ENCODE measurements at regions not wholly inside any gene's neighbourhood (a gene's known extent, or its start where the extent isn't known, plus 50 kb on each side); places are given as distances from the start of the nearest gene placed in this dataset.
"Not testable (repeated sequence)": the region's sequence is repeated elsewhere in the genome, so short reads cannot be mapped to it uniquely, and the experiment has no call there.

- no peak for DNase-seq
Observed at GRCh38 chr5:158236511-158237335, 377.8 kb upstream of the CLINT1 start.

- no peak for DNase-seq
Observed at GRCh38 chr5:158235159-158235547, 376.2 kb upstream of the CLINT1 start.

DNA sequence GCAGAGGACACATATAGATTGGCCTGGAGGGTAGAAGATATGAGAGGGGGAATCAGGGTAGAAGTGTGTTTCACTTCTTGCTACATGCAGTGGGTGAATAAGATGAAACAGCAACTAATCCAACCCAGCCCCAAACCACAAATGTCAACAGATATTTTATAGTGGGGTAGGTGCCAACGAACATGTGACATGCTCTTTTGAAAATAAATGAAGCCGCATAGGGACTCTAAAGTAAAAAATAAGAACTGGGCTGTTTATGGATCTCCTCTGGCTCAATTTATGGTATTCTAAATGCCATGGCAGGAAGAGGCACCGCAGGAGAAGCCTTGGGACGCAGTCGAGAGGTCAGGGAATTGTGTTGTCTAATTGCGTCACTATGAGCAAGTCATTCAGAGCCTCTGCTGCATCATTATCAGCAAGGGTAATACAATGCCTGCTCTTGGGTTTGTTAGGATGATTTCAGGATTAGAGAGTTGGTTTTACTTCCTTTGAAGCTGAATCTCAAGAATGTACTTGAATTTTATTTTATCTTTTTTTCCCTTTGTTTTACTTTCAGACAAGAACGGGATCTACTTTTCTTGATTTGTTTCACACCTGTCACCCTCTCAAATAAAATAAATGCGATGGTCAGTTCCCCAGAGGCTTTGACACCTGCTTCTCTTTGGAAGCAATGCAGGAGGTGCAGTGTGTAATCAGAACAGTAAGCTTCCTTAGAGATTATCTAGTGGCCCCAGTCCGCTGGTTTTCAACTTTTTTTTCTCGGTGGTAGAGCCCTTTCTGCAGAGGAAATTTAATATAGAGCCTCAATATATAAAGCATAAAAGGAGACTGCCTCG lies 375.6 kb upstream of the CLINT1 start:
- no peak for DNase-seq

GRCh38 chr5:158233735-158234322 lies 374.9 kb upstream of the CLINT1 start:
- DNase-seq = no peak

GRCh38 chr5:158227314-158227713 lies 368.4 kb upstream of the CLINT1 start:
- DNase-seq = not testable (repeated sequence)

DNA sequence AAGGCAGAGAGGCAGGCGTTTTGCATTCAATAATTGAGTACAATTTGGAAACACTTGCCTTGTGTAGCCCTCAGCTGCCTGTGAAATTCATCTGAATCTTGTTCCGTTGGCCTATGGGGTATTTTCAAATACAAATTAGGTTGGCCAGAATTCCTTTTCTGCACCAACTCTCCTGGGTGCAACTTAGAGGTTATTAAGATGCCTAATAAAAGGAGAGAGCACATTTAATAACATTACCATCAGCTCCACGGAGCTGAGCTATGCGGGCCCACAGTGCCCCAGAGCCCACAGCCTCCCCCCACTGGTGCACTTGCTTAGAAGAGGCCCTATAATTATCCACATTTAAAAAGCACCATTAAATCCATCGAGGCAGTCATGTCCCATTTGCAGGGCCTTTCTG lies 367.6 kb upstream of the CLINT1 start:
- DNase-seq = no peak

- no peak for DNase-seq
Observed at GRCh38 chr5:158224253-158224652, 365.3 kb upstream of the CLINT1 start.

- DNase-seq = no peak
Observed at GRCh38 chr5:158223054-158223600, 364.2 kb upstream of the CLINT1 start.

DNA sequence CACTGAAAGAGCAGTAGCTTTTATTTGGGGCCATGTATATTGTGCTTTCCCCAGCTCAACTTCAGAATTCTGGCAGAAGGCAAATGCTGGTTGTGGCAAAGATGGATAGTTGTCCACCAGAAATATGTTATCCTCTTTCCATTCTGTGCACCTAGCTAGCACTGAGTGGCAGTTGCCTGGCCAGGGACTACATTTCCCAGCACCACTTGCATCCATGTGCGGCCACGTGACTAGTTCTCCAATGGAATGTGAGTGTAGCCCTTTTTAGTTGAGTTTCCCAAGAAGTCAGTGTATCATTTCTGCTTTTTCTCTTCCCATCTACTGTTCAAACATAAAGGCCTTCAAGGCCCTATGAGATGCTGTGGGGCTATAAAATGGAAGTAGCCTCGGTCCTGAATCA lies 354.0 kb upstream of the CLINT1 start:
- DNase-seq = peak; percentile 31

DNA sequence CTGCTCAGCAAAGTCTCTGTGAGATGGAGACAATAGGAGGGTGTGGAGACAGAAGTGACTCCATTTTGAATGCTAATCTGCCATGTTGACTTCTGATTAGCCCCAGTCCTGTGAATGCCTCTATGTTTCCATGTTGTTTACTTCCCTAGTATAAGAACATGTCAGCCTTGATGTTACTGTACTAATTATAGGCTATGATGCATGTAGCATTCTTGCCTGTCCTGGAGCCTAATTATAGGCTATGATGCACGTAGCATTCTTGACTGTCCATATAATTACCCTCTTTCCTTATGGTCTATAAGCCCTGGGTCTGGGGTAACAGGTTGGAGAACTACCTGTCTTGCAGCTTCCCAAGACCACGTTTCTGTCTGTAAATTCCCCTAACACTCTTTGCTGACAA lies 353.3 kb upstream of the CLINT1 start:
- no peak for DNase-seq

DNA sequence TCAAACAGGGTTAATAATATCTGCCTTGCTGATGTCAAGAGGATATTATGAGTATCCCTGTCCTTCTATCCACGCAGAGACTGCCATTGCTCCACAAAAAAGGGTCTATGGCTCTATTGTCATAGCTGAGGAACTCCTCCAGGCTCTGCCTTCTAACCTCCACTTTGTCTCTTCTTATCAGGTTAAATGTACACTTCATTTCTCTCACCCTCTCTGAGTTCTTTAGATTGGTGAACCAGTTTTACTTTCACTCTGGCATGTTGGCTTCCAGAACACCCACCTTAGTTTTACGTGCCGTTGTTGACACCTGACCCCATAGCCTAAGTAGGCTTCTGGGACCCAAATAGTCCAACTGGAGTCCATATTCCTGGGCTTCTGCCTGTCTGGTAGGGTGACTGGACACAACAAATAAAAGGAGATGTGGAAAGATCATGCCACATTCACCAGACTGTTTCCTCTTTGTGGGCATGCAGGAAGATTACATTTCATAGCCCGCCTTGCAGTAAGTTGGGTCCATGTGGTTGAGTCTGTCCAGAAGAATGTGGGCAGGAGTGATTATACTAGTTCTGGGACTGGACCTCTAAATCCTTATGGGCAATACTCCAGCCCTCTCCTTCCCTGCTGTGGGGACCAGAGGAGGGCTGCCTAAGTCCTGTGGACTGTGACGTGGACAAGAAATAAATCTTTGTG lies 350.4 kb upstream of the CLINT1 start:
- no peak for DNase-seq

DNA sequence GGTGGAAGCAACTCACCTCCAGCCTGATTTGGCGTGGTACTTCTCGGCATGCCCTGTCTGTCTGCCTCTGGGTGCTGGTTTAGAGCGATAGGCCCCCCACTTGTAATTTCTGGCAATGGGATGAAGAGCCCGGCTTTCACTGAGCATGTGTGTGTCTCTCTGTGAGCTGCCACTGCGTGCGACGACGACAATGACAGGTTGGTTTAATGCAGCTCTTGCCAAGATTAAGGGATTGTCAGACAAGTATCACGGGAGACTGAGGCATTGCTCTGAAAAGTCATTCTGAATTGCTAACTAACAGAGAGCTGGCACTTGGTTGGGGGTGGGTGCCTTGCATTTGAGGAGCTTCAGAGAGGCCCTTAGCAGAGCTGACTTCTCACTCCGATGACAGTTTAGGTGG lies 348.8 kb upstream of the CLINT1 start:
- no peak for DNase-seq

GRCh38 chr5:158205992-158206391 lies 347.0 kb upstream of the CLINT1 start:
- no peak for DNase-seq

- DNase-seq = peak; percentile 45
Observed at GRCh38 chr5:158203261-158203660, 344.3 kb upstream of the CLINT1 start.

DNA sequence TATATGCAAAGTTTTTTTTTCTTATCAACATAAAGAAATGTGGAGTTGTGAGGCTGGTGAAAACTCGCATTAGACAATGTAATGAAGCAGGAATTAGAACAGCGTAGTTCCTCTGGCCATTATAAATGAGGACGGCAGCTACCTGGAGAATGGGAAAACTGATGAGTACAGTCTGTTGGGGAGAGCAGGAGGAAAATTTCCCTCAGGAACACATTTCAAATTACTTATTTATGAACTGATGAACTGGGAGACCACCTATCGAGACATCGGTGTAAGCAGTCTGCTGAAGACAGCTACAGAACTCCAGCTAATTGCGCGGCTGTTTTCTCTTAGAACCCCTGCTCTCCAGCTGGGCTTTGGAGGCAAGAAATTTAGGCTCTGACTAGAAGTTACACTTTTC lies 343.9 kb upstream of the CLINT1 start:
- DNase-seq = no peak

- no peak for DNase-seq
Observed at GRCh38 chr5:158200619-158201018, 341.7 kb upstream of the CLINT1 start.

DNA sequence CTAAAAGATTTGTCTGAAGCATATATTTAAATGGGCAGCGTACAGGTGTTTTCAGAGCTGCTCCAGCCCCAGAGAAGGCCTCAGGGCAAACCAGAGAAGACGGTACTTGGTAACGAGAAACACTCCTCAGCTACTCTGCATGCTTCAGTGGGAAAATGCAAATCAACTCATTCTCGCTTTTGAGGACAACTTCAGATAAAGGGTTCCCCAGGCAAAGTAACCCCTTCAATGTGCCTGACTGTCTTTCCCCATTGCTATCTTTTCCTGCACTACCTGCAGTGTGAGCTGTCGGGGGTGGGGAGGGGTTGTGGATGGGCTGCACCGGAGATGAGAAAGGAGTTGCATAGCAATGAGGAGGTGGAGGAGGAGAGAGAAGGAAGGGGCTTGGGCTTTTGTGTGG lies 339.7 kb upstream of the CLINT1 start:
- no peak for DNase-seq

DNA sequence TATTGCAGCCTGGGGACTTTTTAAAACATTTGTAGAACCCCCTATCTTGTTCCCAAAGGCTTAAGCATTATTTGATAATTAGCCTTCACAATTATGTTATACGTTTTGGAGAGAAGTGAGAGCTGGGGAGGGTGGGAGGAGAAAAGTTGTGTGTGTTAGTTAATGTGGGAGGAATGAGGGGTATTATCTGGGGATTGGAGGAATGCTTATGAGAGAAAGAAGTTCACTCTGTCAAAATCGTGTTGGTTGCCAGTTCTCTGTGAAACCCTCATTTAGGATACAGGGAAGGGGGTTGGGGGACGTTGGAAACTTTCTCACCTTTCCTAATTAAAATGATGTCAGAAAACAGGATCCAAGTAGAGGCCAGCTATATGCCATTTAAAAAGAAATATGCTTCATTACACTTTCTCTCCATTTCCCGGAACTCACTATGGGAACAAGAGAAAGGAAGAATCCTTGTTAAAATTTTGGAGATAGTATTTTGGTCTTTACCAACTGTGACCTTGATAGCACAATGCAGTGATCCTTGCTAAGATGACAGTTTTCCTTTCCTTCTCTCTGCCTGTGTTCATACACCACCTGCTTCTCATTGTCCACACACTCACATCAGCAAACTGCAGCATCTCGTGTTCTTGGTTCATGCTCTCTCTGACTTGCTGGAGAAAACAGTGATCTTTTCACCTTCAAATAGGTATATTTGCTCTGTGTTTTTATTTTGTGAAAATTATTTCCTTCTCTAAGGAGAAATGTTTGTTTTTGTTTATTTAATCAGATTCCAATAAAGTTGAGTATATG lies 336.7 kb upstream of the CLINT1 start:
- no peak for DNase-seq

- no peak for DNase-seq
Observed at GRCh38 chr5:158194561-158194976, 335.6 kb upstream of the CLINT1 start.

DNA sequence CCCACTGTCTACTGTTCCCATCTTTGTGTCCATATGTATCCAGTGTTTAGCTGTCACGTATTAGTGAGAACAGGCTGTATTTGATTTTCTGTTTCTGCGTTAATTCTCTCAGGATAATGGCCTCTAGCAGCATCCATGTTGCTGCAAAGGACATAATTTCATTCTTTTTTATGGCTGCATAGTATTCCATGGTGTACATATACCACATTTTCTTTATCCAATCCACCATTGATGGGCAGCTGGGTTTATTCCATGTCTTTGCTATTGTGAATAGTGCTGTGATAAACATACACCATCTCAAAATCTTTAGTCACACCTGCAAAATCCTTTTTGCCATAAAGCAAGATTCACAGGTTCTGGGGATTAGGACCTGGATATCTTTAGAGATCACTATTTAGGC lies 334.4 kb upstream of the CLINT1 start:
- not testable (repeated sequence) for DNase-seq

DNA sequence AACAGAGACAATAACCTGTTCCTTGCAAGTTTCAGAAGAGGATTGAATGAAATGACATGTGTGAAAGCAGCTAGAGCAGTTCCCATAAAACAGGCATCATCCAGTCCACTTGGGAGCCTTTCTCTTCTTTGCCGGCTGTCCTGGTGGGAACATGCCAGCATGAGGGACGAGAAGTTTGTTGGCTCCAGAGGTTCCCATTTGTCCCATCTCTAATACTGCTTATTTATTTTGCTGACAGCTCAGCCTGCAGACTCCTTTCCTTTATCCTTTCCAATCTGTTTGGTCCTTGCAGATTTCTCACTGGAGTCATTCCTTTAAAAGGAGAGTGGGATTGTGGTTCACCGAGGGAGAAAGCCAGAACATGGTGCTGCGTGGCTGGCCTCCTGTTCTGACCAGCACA lies 321.5 kb upstream of the CLINT1 start:
- no peak for DNase-seq

DNA sequence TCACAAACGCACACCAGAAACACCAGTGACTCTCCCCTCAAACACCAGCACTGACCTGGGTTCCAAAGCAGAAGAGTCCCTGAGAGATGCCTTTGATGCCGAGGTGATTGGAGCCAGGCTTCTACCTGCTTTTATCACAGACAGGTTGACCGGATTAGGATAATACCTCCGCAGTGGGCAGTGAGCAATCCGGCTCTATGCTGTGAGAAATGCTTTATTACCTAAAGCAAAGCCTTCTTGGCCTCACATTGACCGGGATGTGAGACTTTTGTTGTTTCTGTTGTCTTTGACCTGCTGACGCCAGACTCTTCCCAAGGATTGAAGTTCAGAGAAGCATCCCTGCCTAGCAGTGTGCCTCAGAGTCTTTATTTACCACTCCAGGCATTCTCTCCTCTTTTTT lies 320.3 kb upstream of the CLINT1 start:
- no peak for DNase-seq

Data from DMS53 (cell line).